ENCODE measurements at regions not wholly inside any gene's neighbourhood (a gene's known extent, or its start where the extent isn't known, plus 50 kb on each side); places are given as distances from the start of the nearest gene placed in this dataset.
A peak's percentile ranks its signal among the peaks of the same experiment; 100 is the strongest.

DNA sequence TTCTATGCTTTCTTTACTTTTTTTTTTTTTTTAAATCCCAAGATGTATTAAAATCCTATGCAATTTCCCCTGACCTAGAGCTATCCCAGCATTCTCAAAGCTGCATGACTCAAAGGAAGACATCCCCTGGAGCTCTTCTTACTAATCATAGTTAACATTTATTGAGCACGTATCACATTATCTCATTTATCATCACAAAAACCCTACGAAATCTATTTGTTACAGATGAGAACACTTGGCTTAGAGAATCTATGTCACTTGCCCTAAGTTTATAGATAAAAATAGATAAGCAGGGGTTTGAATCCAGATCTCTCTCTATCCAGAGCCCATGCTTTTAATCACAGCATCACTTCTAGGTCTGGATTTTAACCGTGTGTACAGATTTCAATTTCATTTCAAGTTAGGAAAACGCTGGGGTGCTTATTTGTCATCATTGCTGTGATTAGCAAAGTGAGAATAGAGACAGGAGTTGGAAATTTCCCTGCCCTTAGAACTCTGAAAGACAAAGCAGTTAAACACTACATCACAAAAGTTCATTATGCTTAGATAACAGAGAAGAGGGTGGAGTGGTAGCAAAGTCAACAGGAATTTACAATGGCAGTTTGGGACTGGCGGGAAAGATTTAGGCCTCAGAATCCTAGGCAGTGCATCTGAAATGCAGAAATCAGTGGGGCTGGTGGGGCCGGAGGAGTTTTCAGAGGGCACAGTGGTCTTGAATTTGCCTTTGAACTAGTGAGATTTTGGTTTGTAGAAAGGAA is 177.7 kb upstream of the FRMD6 start:
- no peak for TF ChIP-seq YY1 (IDR thresholded peaks at IDR 0.05; ENCODE audit: insufficient read depth, insufficient read length)
- TF ChIP-seq SUZ12 (IDR thresholded peaks at IDR 0.05; ENCODE audit: extremely low read depth, insufficient read depth, insufficient read length): no peak
- no peak for TF ChIP-seq ZNF274 (IDR thresholded peaks at IDR 0.05; ENCODE audit: low read depth, low read length)
- DNase-seq (ENCODE audit: low read depth, low spot score): peak; percentile 6
- H3K27me3 ChIP-seq (ENCODE audit: insufficient read depth, insufficient read length): no peaks in the 10 kb centered on the region

DNA sequence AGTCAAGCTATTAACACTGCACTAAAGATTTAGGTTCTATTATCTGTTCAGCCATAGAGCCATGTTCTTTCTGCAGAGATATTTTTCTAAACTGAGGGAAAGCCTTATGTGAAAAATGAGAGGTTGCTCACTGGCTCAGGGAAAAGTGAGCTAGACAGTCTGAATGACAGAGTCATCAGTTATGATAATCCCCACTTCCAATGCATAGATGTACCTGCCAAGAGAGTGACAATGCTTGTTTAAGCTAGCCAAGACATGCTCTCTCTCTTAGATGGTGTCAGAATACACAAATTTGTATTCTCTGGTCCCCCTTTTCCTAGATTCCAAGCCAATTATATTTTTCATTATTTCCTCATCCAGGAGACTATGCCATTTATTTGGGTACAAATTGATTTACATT is 176.9 kb upstream of the FRMD6 start:
- Histone ChIP-seq H3K4me3 (ENCODE audit: insufficient read length, low read depth) (no peak overlapping the region), H3K36me3 (ENCODE audit: insufficient read depth, insufficient read length, low read length) (no peaks in the 10 kb centered on the region), H3K27me3 (ENCODE audit: insufficient read depth, insufficient read length) (no peaks in the 10 kb centered on the region), H3K9me3 (ENCODE audit: insufficient read depth, low read length) (no peaks in the 10 kb centered on the region), H3K9ac (ENCODE audit: insufficient read length, low read depth) (no peak overlapping the region), H3K4me1 (ENCODE audit: insufficient read depth, insufficient read length) (no peaks in the 10 kb centered on the region)
- DNase-seq (ENCODE audit: low read depth, low spot score): no peak
- TF ChIP-seq SUZ12 (IDR thresholded peaks at IDR 0.05; ENCODE audit: extremely low read depth, insufficient read depth, insufficient read length) (no peak), YY1 (IDR thresholded peaks at IDR 0.05; ENCODE audit: insufficient read depth, insufficient read length) (no peak), ZNF274 (IDR thresholded peaks at IDR 0.05; ENCODE audit: low read depth, low read length) (no peak)

More for the DNA sequence above, 177.7 kb upstream of the FRMD6 start:
- Histone ChIP-seq H3K4me3 (ENCODE audit: insufficient read length, low read depth) (no peak overlapping the region), H3K4me1 (ENCODE audit: insufficient read depth, insufficient read length) (no peaks in the 10 kb centered on the region), H3K36me3 (ENCODE audit: insufficient read depth, insufficient read length, low read length) (no peaks in the 10 kb centered on the region), H3K9me3 (ENCODE audit: insufficient read depth, low read length) (no peaks in the 10 kb centered on the region), H3K9ac (ENCODE audit: insufficient read length, low read depth) (no peak overlapping the region)

DNA sequence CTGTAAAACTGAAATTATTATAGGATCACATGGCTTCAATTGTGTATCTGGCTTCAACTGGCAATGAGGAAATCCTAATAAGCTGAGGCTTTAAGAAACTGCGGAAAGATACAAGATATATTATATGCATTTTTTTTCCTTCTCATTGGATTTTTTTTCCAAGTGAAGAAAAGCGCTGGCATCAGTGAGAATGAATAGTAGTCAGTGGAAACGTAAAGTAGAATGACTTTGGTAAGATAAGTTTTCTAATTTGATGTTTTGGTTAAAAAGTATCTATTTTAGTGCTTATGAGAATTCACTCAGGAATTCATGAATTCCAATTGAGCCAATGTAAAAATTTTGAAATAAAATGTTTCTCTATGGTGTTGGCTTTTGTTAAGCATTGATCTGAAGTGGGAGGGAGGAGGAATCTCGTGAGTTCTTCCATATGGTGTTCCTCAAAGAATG is 173.5 kb upstream of the FRMD6 start:
- H3K4me1 ChIP-seq (ENCODE audit: insufficient read depth, insufficient read length): no peaks in the 10 kb centered on the region
- TF ChIP-seq ZNF274 (IDR thresholded peaks at IDR 0.05; ENCODE audit: low read depth, low read length) (no peak), SUZ12 (IDR thresholded peaks at IDR 0.05; ENCODE audit: extremely low read depth, insufficient read depth, insufficient read length) (no peak), YY1 (IDR thresholded peaks at IDR 0.05; ENCODE audit: insufficient read depth, insufficient read length) (no peak)
- H3K9ac ChIP-seq (ENCODE audit: insufficient read length, low read depth): no peak overlapping the region
- H3K36me3 ChIP-seq (ENCODE audit: insufficient read depth, insufficient read length, low read length): no peaks in the 10 kb centered on the region
- no peaks in the 10 kb centered on the region for H3K27me3 ChIP-seq (ENCODE audit: insufficient read depth, insufficient read length)
- no peak overlapping the region for H3K4me3 ChIP-seq (ENCODE audit: insufficient read length, low read depth)
- DNase-seq (ENCODE audit: low read depth, low spot score): no peak
- no peaks in the 10 kb centered on the region for H3K9me3 ChIP-seq (ENCODE audit: insufficient read depth, low read length)

DNA sequence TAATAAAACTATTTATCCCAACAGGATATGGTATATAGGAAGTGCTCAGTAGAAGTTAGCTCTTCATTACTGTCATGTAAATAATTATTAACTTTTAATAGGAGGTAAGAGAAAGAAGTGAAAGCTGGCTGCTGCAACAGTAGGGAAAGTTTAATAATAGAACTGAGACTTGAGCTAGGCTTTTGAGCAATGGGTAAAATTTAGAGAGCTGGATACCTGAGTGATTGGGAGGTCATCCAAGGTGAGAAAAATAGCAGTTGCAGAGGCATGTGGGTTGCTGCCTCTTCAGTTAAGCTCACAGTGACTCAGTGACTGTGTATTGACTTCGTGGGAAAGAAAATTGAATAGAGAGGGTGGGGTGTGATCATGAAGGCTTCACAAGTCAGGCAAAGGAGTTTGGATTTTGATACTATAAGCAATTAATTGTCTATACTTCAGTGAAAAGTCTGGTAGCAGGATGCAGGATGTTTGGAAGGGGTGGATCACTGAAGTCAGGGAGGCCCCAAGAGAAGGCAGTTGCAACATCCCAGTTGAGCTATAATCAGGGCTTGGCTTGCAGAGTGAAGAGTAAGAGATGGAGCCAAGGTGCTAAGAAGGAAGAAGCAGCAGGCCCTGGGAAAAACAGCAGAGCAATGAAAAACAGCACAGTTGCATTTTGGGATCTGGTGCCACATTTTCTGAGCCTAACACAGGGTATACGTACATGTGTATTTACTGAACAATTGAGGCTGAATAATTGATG is 172.0 kb upstream of the FRMD6 start:
- Histone ChIP-seq H3K9me3 (ENCODE audit: insufficient read depth, low read length) (no peaks in the 10 kb centered on the region), H3K4me3 (ENCODE audit: insufficient read length, low read depth) (no peak overlapping the region), H3K27me3 (ENCODE audit: insufficient read depth, insufficient read length) (no peaks in the 10 kb centered on the region), H3K36me3 (ENCODE audit: insufficient read depth, insufficient read length, low read length) (no peaks in the 10 kb centered on the region), H3K4me1 (ENCODE audit: insufficient read depth, insufficient read length) (no peaks in the 10 kb centered on the region), H3K9ac (ENCODE audit: insufficient read length, low read depth) (no peak overlapping the region)
- no peak for TF ChIP-seq ZNF274 (IDR thresholded peaks at IDR 0.05; ENCODE audit: low read depth, low read length)
- no peak for TF ChIP-seq YY1 (IDR thresholded peaks at IDR 0.05; ENCODE audit: insufficient read depth, insufficient read length)
- TF ChIP-seq SUZ12 (IDR thresholded peaks at IDR 0.05; ENCODE audit: extremely low read depth, insufficient read depth, insufficient read length): no peak
- no peak for DNase-seq (ENCODE audit: low read depth, low spot score)

DNA sequence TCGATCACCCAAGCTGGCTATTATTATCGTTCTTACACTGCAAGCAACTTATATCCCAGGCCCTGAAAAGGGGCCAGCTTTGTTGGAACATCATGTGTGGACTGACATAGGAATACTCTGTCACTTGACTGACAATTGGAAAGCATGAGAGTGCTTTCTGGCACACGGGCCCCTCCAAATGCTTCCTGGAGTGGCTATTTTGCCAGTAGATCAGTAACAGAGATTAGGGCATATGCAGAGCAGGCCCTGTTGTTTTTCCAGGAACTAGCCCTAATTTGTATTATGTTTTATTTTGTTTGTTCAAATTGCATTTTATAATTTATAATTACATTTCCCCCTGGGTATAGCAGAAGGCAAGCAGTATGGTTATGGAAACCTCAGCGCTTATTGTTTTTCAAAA is 170.1 kb upstream of the FRMD6 start:
- H3K4me3 ChIP-seq (ENCODE audit: insufficient read length, low read depth): no peak overlapping the region
- H3K27me3 ChIP-seq (ENCODE audit: insufficient read depth, insufficient read length): no peaks in the 10 kb centered on the region
- H3K36me3 ChIP-seq (ENCODE audit: insufficient read depth, insufficient read length, low read length): no peaks in the 10 kb centered on the region
- no peak for TF ChIP-seq YY1 (IDR thresholded peaks at IDR 0.05; ENCODE audit: insufficient read depth, insufficient read length)
- TF ChIP-seq SUZ12 (IDR thresholded peaks at IDR 0.05; ENCODE audit: extremely low read depth, insufficient read depth, insufficient read length): no peak
- TF ChIP-seq ZNF274 (IDR thresholded peaks at IDR 0.05; ENCODE audit: low read depth, low read length): no peak
- no peak overlapping the region for H3K9ac ChIP-seq (ENCODE audit: insufficient read length, low read depth)
- H3K4me1 ChIP-seq (ENCODE audit: insufficient read depth, insufficient read length): no peaks in the 10 kb centered on the region
- no peaks in the 10 kb centered on the region for H3K9me3 ChIP-seq (ENCODE audit: insufficient read depth, low read length)
- no peak for DNase-seq (ENCODE audit: low read depth, low spot score)

DNA sequence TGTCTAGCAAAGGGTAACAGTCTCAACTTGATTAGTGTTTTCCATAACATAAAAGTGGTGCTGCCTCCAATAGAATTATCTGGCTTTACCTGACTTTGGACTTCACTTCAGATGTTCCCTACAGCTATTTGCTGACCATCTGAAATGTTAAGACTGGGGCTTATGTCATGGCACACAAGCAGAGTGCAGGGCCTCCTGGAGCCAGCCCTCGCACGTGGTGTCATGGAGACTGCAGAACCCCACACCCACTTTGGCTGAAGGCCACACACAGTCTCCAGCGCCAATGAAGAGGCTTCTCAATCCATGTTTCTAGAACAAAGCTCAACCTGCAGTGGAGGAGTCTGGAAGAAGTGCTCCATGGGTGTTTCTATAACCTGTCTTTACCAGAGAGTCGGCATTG is 169.6 kb upstream of the FRMD6 start:
- DNase-seq (ENCODE audit: low read depth, low spot score): no peak
- no peak overlapping the region for H3K9ac ChIP-seq (ENCODE audit: insufficient read length, low read depth)
- no peaks in the 10 kb centered on the region for H3K9me3 ChIP-seq (ENCODE audit: insufficient read depth, low read length)
- TF ChIP-seq ZNF274 (IDR thresholded peaks at IDR 0.05; ENCODE audit: low read depth, low read length): no peak
- no peak for TF ChIP-seq YY1 (IDR thresholded peaks at IDR 0.05; ENCODE audit: insufficient read depth, insufficient read length)
- TF ChIP-seq SUZ12 (IDR thresholded peaks at IDR 0.05; ENCODE audit: extremely low read depth, insufficient read depth, insufficient read length): no peak
- no peak overlapping the region for H3K4me3 ChIP-seq (ENCODE audit: insufficient read length, low read depth)
- no peaks in the 10 kb centered on the region for H3K27me3 ChIP-seq (ENCODE audit: insufficient read depth, insufficient read length)
- no peaks in the 10 kb centered on the region for H3K4me1 ChIP-seq (ENCODE audit: insufficient read depth, insufficient read length)
- no peaks in the 10 kb centered on the region for H3K36me3 ChIP-seq (ENCODE audit: insufficient read depth, insufficient read length, low read length)

DNA sequence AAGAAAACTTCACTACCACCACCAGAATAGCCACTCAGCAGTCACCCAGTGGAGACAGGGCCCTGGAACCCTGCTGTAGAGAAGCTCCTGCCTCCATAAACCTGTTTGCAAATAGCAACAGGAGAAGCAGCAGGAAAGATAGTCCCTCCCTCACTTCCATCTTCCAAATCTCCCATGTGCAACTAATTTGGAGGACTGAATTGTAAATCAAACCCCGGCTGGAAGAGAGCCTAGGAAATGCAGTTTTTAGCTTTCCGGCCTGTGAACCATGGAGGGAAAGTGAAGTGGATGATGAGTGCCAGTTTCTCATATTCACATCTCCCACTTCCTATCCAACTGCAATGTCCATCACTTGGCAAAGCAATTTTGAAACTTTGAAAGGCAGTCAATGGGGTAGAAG is 167.2 kb upstream of the FRMD6 start:
- Histone ChIP-seq H3K4me3 (ENCODE audit: insufficient read length, low read depth) (no peak overlapping the region), H3K27me3 (ENCODE audit: insufficient read depth, insufficient read length) (no peaks in the 10 kb centered on the region), H3K9ac (ENCODE audit: insufficient read length, low read depth) (no peak overlapping the region), H3K36me3 (ENCODE audit: insufficient read depth, insufficient read length, low read length) (no peaks in the 10 kb centered on the region), H3K9me3 (ENCODE audit: insufficient read depth, low read length) (no peaks in the 10 kb centered on the region), H3K4me1 (ENCODE audit: insufficient read depth, insufficient read length) (no peaks in the 10 kb centered on the region)
- TF ChIP-seq SUZ12 (IDR thresholded peaks at IDR 0.05; ENCODE audit: extremely low read depth, insufficient read depth, insufficient read length) (no peak), YY1 (IDR thresholded peaks at IDR 0.05; ENCODE audit: insufficient read depth, insufficient read length) (no peak), ZNF274 (IDR thresholded peaks at IDR 0.05; ENCODE audit: low read depth, low read length) (no peak)
- DNase-seq (ENCODE audit: low read depth, low spot score): no peak
